Heart left ventricle (tissue), 13 donors: ENCODE measurements at regions not wholly inside any gene's neighbourhood (a gene's known extent, or its start where the extent isn't known, plus 50 kb on each side); places are given as distances from the start of the nearest gene placed in this dataset.

Experiments used
- POLR2A ChIP-seq, 2 donors: fragments of 450-650 bp; IDR thresholded peaks; one replicate each; pipeline ENCODE4 v1.6.1; 2017; ENCODE audit warnings: antibody characterized with exemption in 2 of 2, mild to moderate bottlenecking in 2 of 2, moderate library complexity in 2 of 2
- TF ChIP-seq, protein P1 (sequence below), 12 donors: fragments of 200-600 bp; sonication (generic) in 4 of 12; IDR thresholded peaks; one replicate each; pipeline versions ENCODE4 v1.5.0 to v1.8.0; 2018 to 2022; ENCODE audit warnings: antibody characterized with exemption in 12 of 12, mild to moderate bottlenecking in 5 of 12
- donor health status: ischemic (EF 13 %, LVEDD 7.1; RV severe dilation, severe dysfunction).
- donor health status: DM: no; HTN: yes; CAD: no.
- donor health status: DM: no; HTN: no; CAD: no.
- donor health status: ischemic (EF 25% LVEDD 6.9; RV normal size, moderate dysfunction).
- donor health status: ischemic (EF 25% LVEDD 5.7; RV mildly dilated, moderate dysfunction).
- donor health status: ischemic (EF 35%, LVEDD 5.7; RV mildly dilated, moderate dysfunction).
- donor health status: nonischemic (EF 11% LVEDD 7.7; RV severe dilation, severe dysfunction).
- donor health status: DM: yes; HTN: yes; CAD: no.
- donor health status: PGD.
- donor health status: ischemic (EF 29% LVEDD 5.4; RV normal size, mild dysfunction).
- donor health status: nonischemic (EF 23%, LVEDD 6.1; RV moderate dilation, normal function).

DNA sequence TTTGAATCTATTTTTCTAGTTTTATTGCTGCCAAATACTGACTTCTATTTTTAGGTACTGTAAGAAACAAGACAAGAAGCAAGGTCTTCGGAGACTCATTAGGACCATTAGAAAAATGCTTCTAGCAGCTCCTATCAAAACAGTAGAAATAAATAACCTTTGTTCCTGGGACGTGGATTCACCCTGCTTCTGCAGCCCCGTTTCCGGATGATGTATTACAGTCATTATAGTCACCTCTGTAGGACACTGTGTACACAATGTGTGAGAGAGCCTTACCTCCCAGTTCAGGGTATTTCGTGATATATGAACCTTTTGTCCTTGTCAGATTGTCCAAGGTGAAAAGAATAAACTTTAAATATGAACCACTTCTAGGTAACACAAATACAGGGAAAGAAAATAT lies 484.0 kb upstream of the TECRL start:
- TF ChIP-seq, protein P1, sequence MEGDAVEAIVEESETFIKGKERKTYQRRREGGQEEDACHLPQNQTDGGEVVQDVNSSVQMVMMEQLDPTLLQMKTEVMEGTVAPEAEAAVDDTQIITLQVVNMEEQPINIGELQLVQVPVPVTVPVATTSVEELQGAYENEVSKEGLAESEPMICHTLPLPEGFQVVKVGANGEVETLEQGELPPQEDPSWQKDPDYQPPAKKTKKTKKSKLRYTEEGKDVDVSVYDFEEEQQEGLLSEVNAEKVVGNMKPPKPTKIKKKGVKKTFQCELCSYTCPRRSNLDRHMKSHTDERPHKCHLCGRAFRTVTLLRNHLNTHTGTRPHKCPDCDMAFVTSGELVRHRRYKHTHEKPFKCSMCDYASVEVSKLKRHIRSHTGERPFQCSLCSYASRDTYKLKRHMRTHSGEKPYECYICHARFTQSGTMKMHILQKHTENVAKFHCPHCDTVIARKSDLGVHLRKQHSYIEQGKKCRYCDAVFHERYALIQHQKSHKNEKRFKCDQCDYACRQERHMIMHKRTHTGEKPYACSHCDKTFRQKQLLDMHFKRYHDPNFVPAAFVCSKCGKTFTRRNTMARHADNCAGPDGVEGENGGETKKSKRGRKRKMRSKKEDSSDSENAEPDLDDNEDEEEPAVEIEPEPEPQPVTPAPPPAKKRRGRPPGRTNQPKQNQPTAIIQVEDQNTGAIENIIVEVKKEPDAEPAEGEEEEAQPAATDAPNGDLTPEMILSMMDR (IDR thresholded peaks at IDR 0.05), result no peak
- no peak for TF ChIP-seq POLR2A (IDR thresholded peaks at IDR 0.05)
